ENCODE measurements at regions not wholly inside any gene's neighbourhood (a gene's known extent, or its start where the extent isn't known, plus 50 kb on each side); places are given as distances from the start of the nearest gene placed in this dataset.

- intact Hi-C loops (cut with micrococcal nuclease) = no loop called here
- no peak for TF ChIP-seq EZH2 (IDR thresholded peaks at IDR 0.05)
- TF ChIP-seq SRF (IDR thresholded peaks at IDR 0.05; ENCODE audit: low read depth) = no peak
- TF ChIP-seq TCF7L2 (IDR thresholded peaks at IDR 0.05; ENCODE audit: borderline replicate concordance, extremely low read depth, insufficient read depth, insufficient read length) = no peak
- TF ChIP-seq ZFX (IDR thresholded peaks at IDR 0.05) = no peak
- no peak for TF ChIP-seq SP1 (IDR thresholded peaks at IDR 0.05; ENCODE audit: low read depth)
- TF ChIP-seq YY1 (IDR thresholded peaks at IDR 0.05; ENCODE audit: extremely low read depth, insufficient replicate concordance, low read depth, low read length) = no peak
- TF ChIP-seq SIN3A (IDR thresholded peaks at IDR 0.05; ENCODE audit: low read depth) = no peak
- TF ChIP-seq RAD21 (IDR thresholded peaks at IDR 0.05; ENCODE audit: low read depth) = no peak
- no peak for TF ChIP-seq POLR2A (IDR thresholded peaks at IDR 0.05; ENCODE audit: borderline replicate concordance, extremely low read depth, insufficient read depth, insufficient read length)
- TF ChIP-seq POLR2AphosphoS5 (IDR thresholded peaks at IDR 0.05; ENCODE audit: low read depth, low read length) = no peak
- TF ChIP-seq ZNF274 (IDR thresholded peaks at IDR 0.05; ENCODE audit: low read depth, low read length) = no peak
- no peak for TF ChIP-seq CTCF (IDR thresholded peaks at IDR 0.05 in 2 of 3, conservative IDR thresholded peaks at IDR 0.05 in 1 of 3; ENCODE audit: borderline replicate concordance in 1 of 3, insufficient read depth in 1 of 3, low read depth in 2 of 3, low read length in 2 of 3)
- no peak for TF ChIP-seq EGR1 (IDR thresholded peaks at IDR 0.05; ENCODE audit: low read depth)
- TF ChIP-seq, protein P1, sequence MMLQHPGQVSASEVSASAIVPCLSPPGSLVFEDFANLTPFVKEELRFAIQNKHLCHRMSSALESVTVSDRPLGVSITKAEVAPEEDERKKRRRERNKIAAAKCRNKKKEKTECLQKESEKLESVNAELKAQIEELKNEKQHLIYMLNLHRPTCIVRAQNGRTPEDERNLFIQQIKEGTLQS (IDR thresholded peaks at IDR 0.05) = no peak
- no peaks in the 10 kb centered on the region for H3K4me1 ChIP-seq (ENCODE audit: control insufficient read depth in 1 of 2, insufficient read depth in 2 of 2, low read length in 2 of 2)
- DNase-seq (ENCODE audit: low read depth, low spot score) = no peak
- no peak overlapping the region for H3K9ac ChIP-seq (ENCODE audit: low read length)
- H3K27me3 ChIP-seq (ENCODE audit: insufficient read depth, low read length) = no peaks in the 10 kb centered on the region; the same call in 1 of the 2 replicates
- no peaks in the 10 kb centered on the region for H3K9me3 ChIP-seq (ENCODE audit: control insufficient read depth in 1 of 2, insufficient read depth in 1 of 2, low read depth in 1 of 2, low read length in 2 of 2)
- POLR2A ChIA-PET = no interaction called here
- no peak overlapping the region for H2AFZ ChIP-seq (ENCODE audit: low read depth, low read length, poor library complexity, severe bottlenecking)
- H4K20me1 ChIP-seq (ENCODE audit: insufficient read depth) = no peaks in the 10 kb centered on the region
- RAD21 ChIA-PET (ENCODE audit: low non-redundant PET in 1 of 2, low total read pairs in 2 of 2, uncharacterized antibody in 2 of 2, unreplicated experiment in 2 of 2) = no interaction called here
- H3K4me3 ChIP-seq (replicated peaks in 1 of 2; ENCODE audit: low read depth in 1 of 2, low read length in 2 of 2) = no peak overlapping the region
- H3K27ac ChIP-seq (ENCODE audit: low read depth, low read length) = no peak overlapping the region
- no peak overlapping the region for H3K4me2 ChIP-seq (ENCODE audit: low read length)
- H3K9me2 ChIP-seq (ENCODE audit: insufficient read depth) = no peaks in the 10 kb centered on the region
- CTCF ChIA-PET = no interaction called here
- ATAC-seq = no peak
- no peaks in the 10 kb centered on the region for H3K36me3 ChIP-seq (ENCODE audit: control insufficient read depth in 1 of 2, insufficient read depth in 2 of 2, low read length in 2 of 2)
- H3K79me2 ChIP-seq (ENCODE audit: insufficient read depth, low read length) = no peaks in the 10 kb centered on the region
- no TSS peak for BruUV-seq (replicated peaks)
These were observed 262.8 kb downstream of the ICOS start for GRCh38 chr2:204199357-204199756.
